PC-3 (cell line): ENCODE measurements at regions not wholly inside any gene's neighbourhood (a gene's known extent, or its start where the extent isn't known, plus 50 kb on each side); places are given as distances from the start of the nearest gene placed in this dataset.

Experiments used
- ATAC-seq: fragments of 200-7000 bp; cut with Tn5 transposase; 2 replicates; pipeline ENCODE4 v1.9.1; 2020; ENCODE audit warnings: mild to moderate bottlenecking, moderate library complexity
- BruUV-seq: library from RNA; stranded (reverse); fragments of 400-500 nt; replicated peaks from 2 replicates; lab custom pipeline; 2021; lab: Mats Ljungman, UMichigan
- CTCF ChIA-PET: fragments of 300-600 bp; sonication (Branson Sonifier 250); formaldehyde crosslinking; loops from one replicate; lab custom pipeline; 2022; ENCODE audit warnings: antibody characterized with exemption; lab: Charles Lee
- POLR2A ChIA-PET: fragments of 300-600 bp; sonication (Branson Sonifier 250); formaldehyde crosslinking; loops from one replicate; lab custom pipeline; 2022; ENCODE audit warnings: antibody characterized with exemption; ENCODE audit not compliant: unreplicated experiment; lab: Charles Lee
- DNase-seq: peaks from one replicate; pipeline ENCODE4 v3.0.0-alpha.2; 2015
- H2AFZ ChIP-seq: fragments of 300-600 bp; sonication (generic); 2 replicates; pipeline ENCODE4 v1.6.0; 2016; ENCODE audit warnings: antibody characterized with exemption, low read length
- H3F3A ChIP-seq: fragments of 300-600 bp; sonication (generic); one replicate; pipeline ENCODE4 v1.6.0; 2017; ENCODE audit warnings: antibody characterized with exemption, low read length, control low read depth, mild to moderate bottlenecking; ENCODE audit not compliant: unreplicated experiment
- H3K27ac ChIP-seq: fragments of 300-600 bp; sonication (generic); 2 replicates; pipeline ENCODE4 v1.5.1; 2016; ENCODE audit warnings: mild to moderate bottlenecking, low read length
- H3K27me3 ChIP-seq: fragments of 300-600 bp; sonication (generic); 2 replicates; pipeline ENCODE4 v1.6.1; 2016; ENCODE audit warnings: low read length, mixed read lengths
- H3K36me3 ChIP-seq: fragments of 300-600 bp; sonication (generic); 2 replicates; pipeline ENCODE4 v1.6.1; 2016; ENCODE audit warnings: low read depth, mixed run types, low read length, mixed read lengths
- H3K4me1 ChIP-seq: fragments of 300-600 bp; sonication (generic); 2 replicates; pipeline ENCODE4 v1.5.1; 2016; ENCODE audit warnings: low read length; ENCODE audit not compliant: insufficient read depth
- H3K4me2 ChIP-seq: fragments of 300-600 bp; sonication (generic); 2 replicates; pipeline ENCODE4 v1.6.0; 2016; ENCODE audit warnings: low read length
- H3K4me3 ChIP-seq: fragments of 300-600 bp; sonication (generic); 2 replicates; pipeline ENCODE4 v1.5.1; 2016; ENCODE audit warnings: mild to moderate bottlenecking, low read length, mixed read lengths
- H3K79me2 ChIP-seq: fragments of 300-600 bp; sonication (generic); 2 replicates; pipeline ENCODE4 v1.6.1; 2017; ENCODE audit warnings: low read length, mixed read lengths
- H3K9ac ChIP-seq: fragments of 300-600 bp; sonication (generic); 2 replicates; pipeline ENCODE4 v1.6.0; 2016; ENCODE audit warnings: mild to moderate bottlenecking, low read length
- H3K9me2 ChIP-seq: fragments of 300-600 bp; sonication (generic); replicated peaks from 2 replicates; pipeline ENCODE4 v1.6.1; 2016; ENCODE audit warnings: mixed run types, low read length, mixed read lengths
- H3K9me3 ChIP-seq: fragments of 300-600 bp; sonication (generic); 2 replicates; pipeline ENCODE4 v1.6.1; 2016; ENCODE audit warnings: low read length, mixed read lengths
- H4K20me1 ChIP-seq: fragments of 300-600 bp; sonication (generic); 2 replicates; pipeline ENCODE4 v1.6.1; 2016; ENCODE audit warnings: low read length, mixed read lengths
- CTCF ChIP-seq: fragments of 300-600 bp; sonication (generic); conservative IDR thresholded peaks from 2 replicates; pipeline ENCODE4 v1.5.1; 2017; ENCODE audit warnings: antibody characterized with exemption, low read depth, mild to moderate bottlenecking, low read length
- EZH2 ChIP-seq: fragments of 300-600 bp; sonication (generic); IDR thresholded peaks from one replicate; pipeline ENCODE4 v1.6.1; 2017; ENCODE audit warnings: antibody characterized with exemption, mild to moderate bottlenecking, low read length; ENCODE audit not compliant: unreplicated experiment
- EZH2phosphoT487 ChIP-seq: fragments of 300-600 bp; sonication (generic); IDR thresholded peaks from 2 replicates; pipeline ENCODE4 v1.6.1; 2018; ENCODE audit warnings: mild to moderate bottlenecking, antibody characterized with exemption, low read length, borderline replicate concordance
- intact Hi-C: fragments of 100-400 bp; cut with micrococcal nuclease; formaldehyde crosslinking; loops from 2 replicates; pipeline ENCODE4 v1.9.0; 2023

DNA sequence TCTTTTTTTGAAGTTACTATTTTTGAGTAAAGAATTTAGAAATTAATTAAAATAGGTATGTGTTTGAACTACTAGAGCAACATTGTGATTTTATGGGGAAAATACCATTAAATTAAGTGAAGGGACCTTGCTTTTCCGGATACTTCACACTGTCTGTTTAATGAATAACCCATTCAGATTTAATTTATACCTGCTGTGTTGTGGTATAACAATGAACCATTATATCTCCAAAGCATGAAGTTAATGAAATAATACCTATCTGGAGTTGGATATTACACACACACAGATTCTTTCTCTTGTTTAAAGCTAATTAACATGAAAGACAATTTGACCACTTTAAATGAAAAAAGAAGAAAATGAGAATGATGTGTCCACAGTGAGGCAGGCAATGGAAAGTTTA lies 195.0 kb upstream of the GPRIN3 start:
- intact Hi-C loops = no loop called here
- no peak for ATAC-seq
- H3K79me2 ChIP-seq = no peaks in the 10 kb centered on the region
- DNase-seq = no peak
- CTCF ChIA-PET = no interaction called here
- peaks cover 8% of the 10 kb centered on the region for H3K4me1 ChIP-seq
- no peaks in the 10 kb centered on the region for H3K9me3 ChIP-seq
- no peaks in the 10 kb centered on the region for H4K20me1 ChIP-seq
- BruUV-seq = no TSS peak
- H3K9ac ChIP-seq = no peak overlapping the region
- no peak overlapping the region for H3K4me2 ChIP-seq
- POLR2A ChIA-PET = no interaction called here
- H3K27ac ChIP-seq = no peak overlapping the region
- no peak overlapping the region for H3K4me3 ChIP-seq
- no peak for TF ChIP-seq EZH2phosphoT487
- no peak for TF ChIP-seq EZH2
- TF ChIP-seq CTCF = no peak
- no peaks in the 10 kb centered on the region for H3K27me3 ChIP-seq
- H3K9me2 ChIP-seq = no peaks in the 10 kb centered on the region
- no peaks in the 10 kb centered on the region for H3F3A ChIP-seq
- no peak overlapping the region for H2AFZ ChIP-seq
- no peaks in the 10 kb centered on the region for H3K36me3 ChIP-seq

DNA sequence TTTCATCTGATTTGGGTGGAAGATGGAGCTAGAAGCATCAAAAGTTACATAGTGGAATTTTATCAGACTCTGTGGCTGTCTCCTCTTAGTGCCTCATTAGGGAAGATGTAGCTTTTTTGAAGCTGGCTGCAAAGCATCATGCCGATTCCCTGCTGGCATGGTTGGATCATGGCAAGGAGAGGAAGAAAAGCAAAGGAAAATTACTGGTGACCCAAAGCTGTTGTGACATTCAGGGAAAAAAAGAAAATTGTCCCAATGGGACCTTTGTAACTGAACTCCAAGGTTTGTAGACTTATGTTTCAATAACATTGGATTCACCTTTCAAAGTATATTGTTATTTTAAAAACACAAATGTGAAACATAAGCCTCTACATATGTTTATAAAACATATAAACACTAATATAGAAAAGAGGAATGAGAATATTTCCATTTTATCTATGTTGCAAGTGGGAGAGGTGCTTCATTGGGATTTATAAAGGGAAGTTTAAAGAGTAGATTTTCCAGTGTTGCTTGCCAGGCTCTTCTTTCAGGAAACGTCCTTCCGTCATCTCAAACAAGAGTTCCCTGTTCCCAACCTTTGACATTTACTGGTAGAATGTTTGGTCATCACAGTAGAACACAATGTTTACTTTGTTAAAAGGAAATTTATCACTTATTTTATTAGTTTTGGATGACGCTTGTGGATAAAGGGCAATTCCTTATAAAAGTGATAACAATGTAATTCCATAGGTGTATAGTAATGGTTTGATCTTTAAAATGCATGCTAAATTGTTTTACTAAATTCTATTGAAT lies 190.1 kb upstream of the GPRIN3 start:
- H3K79me2 ChIP-seq = no peaks in the 10 kb centered on the region
- no peaks in the 10 kb centered on the region for H3K36me3 ChIP-seq
- no peaks in the 10 kb centered on the region for H3K9me2 ChIP-seq
- ChIA-PET CTCF (interaction anchor here (0.7 kb wide), 1 partner anchor 60 kb away, joined by 3 read pairs; no protein-coding TSS in a partner anchor), POLR2A (no interaction called here)
- peak overlapping the region; percentile 81 for H3K27ac ChIP-seq
- TF ChIP-seq EZH2phosphoT487 = no peak
- TF ChIP-seq CTCF = no peak
- TF ChIP-seq EZH2 = no peak
- H3K4me3 ChIP-seq = no peak overlapping the region
- H3K4me1 ChIP-seq = peaks cover 15% of the 10 kb centered on the region
- peak overlapping the region; percentile 61; the same call in 1 of the 2 replicates for H3K9ac ChIP-seq
- no peaks in the 10 kb centered on the region for H4K20me1 ChIP-seq
- intact Hi-C loops = no loop called here
- H3F3A ChIP-seq = no peaks in the 10 kb centered on the region
- H2AFZ ChIP-seq = no peak overlapping the region
- no peaks in the 10 kb centered on the region for H3K27me3 ChIP-seq
- H3K4me2 ChIP-seq = 0 out of 2 replicates have a peak overlapping the region, but pooled peaks have one; percentile 31
- peak; percentile 38; the same call in 1 of the 2 replicates for ATAC-seq
- peak; percentile 63 for DNase-seq
- no TSS peak for BruUV-seq
- no peaks in the 10 kb centered on the region for H3K9me3 ChIP-seq

DNA sequence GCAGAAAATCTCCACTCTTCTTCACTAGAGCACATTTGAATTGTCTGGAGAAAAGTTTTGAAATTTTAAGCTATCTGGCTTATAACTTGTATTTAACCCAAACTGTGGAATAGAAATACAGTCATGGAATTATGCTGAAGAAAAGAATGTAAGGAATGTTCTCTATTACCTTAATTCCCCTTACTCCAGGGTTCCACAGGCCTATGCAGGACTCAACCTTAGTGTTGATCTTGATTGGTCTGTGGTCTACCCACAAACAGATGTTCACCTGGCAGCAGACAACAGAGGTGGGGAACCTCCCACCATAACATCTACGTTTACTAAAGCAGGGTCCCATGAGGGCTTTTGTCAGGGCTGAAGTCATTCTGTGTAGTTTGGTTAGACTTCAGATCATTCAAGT lies 189.3 kb upstream of the GPRIN3 start:
- Histone ChIP-seq H3K27me3 (no peaks in the 10 kb centered on the region), H3K9ac (peak overlapping the region; percentile 61; the same call in 1 of the 2 replicates), H3K4me3 (no peak overlapping the region), H3K36me3 (no peaks in the 10 kb centered on the region), H3K79me2 (no peaks in the 10 kb centered on the region), H2AFZ (no peak overlapping the region), H3F3A (no peaks in the 10 kb centered on the region), H4K20me1 (no peaks in the 10 kb centered on the region), H3K9me2 (no peaks in the 10 kb centered on the region), H3K9me3 (no peaks in the 10 kb centered on the region), H3K4me2 (no peak overlapping the region), H3K27ac (0 out of 2 replicates have a peak overlapping the region, but pooled peaks have one; percentile 16), H3K4me1 (peaks cover 21% of the 10 kb centered on the region)
- TF ChIP-seq EZH2phosphoT487 = no peak
- TF ChIP-seq CTCF = no peak
- TF ChIP-seq EZH2 = no peak
- ChIA-PET POLR2A (no interaction called here), CTCF (no interaction called here)
- ATAC-seq = no peak
- no TSS peak for BruUV-seq
- no peak for DNase-seq
- intact Hi-C loops = no loop called here
